HG02588 (cell line): ENCODE measurements at regions not wholly inside any gene's neighbourhood (a gene's known extent, or its start where the extent isn't known, plus 50 kb on each side); places are given as distances from the start of the nearest gene placed in this dataset.

Experiments
- ATAC-seq: cut with Tn5 transposase; IDR thresholded peaks from one replicate; pipeline ENCODE4 v1.9.1; 2021; ENCODE audit warnings: mild to moderate bottlenecking, moderate library complexity; ENCODE audit not compliant: unreplicated experiment

DNA sequence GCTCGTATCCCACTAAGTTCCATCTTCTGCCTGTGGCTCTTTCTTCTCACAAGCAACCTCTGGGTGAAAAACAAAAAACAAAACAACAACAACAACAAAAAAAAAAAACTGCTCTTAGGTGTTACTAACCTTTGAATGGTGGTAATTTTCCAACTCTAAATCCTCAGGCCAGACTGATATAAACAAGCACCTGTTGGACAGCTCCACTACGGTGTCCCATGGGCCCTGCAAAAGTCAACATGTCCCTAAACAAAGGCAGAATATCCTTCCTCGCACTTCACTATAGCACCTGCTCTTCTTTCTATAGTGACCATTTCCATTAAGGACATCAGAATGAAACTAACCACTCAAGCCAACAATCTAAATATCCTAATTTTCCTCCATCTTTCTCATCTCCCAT lies 54.6 kb upstream of the PARM1 start:
- ATAC-seq: no peak

DNA sequence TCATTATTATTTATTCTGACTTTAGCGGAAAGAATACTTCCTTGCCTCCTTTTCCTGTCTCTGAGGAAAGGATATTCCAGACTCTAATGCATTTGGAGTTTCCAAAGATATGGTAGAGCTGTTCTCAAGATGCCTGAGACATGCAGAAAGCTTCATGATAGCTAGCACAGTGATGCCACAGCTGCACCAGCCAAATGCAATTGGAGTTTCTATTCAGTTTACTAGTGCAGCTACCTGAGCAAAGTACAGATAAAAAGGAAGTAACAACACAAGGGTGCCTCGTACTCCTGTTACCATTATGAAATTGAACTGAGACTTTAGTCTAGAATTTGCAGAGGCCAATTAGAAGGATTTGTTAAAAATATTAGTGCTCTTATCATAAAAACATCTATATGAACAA lies 57.5 kb upstream of the PARM1 start:
- no peak for ATAC-seq

DNA sequence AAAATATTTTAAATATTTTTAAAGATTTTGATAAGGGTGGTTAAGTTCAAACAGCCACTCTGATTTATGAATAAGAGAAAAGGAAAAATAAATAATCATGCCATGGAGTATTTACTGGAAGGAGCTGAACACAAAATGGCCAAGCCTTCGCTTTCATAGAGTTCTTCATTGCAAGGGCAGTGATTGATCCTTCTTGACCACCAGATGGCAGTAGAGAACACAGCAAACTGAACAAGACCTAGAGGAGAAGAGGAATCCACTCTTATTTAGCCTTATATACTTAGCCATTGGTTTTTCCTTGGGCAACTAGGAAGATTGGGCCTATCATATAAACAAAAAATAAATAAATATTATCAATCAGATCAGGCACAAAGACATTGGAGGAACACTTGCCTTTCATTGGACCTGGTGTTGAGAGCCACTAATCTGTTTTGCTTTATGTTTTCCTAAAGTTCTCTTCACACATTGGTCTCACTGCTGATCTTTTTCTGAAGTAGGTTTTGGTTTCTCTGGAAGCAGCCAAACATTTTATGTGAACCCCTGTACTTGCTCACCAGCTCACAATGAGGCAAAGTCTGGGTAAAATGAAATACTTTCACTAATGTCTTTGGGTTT lies 58.1 kb upstream of the PARM1 start:
- peak; percentile 47 for ATAC-seq

DNA sequence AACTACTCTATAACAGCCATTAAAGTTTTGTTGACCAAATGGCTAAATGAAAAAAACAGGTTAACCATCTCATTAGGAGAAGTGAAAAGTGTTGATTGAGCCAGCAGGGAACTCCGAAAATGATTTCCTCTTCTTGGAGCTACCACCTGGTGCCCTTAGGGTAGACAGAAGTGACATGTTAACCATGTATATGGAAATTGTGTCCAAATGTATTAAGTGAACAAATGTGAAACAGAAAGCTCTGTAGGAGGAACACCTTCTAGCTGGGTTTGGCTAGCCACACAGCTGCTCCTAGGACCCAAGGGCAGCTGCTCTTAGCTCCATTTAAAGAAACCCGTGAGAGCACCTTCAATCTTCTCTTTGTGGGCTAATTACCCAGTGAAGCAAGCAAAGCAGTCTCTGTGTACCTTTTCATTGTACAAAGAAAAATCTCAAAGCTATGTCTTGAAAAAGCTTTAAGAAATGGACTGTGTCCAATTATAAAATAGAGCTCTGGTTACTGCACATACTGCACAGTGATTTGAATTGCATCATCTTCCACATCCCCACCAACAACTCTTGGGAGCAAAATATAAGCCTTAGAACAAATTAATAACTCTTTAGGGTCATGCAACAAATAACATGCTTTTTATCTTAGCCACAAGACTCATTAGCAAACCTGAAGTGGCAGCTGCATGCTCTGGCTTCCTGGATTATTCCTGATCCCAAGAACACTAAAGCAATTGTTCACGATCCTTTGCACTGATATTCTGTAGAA lies 59.2 kb upstream of the PARM1 start:
- peak; percentile 96 for ATAC-seq

DNA sequence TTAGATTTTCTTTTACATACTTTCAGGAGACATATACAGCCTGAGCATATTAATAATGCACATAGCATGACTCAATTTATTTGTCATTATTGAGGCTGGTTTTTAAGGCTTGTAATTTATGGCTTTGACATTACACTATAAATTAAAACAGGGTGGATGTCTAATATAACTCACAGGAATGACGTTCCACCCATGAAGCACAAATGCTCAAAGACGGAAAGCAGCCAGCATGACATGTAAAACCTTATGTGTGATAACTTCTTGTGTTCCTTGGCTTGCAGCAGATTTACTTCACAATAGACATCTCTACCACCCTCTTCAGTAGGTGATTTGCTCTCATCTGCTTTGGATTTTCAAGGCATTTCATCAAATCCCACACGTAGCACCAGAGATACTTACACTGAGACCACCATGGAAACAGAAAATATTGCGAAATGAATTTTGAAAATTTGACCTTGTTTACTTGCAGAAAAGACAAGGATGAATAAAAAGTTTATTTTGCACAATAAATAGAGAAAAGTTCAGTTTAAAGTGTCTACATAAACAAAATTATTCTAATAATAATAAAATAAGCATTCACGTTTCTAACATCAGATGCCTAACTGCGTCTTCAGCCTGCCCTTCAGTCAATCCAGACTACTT lies 64.7 kb upstream of the BTC start:
- no peak for ATAC-seq

DNA sequence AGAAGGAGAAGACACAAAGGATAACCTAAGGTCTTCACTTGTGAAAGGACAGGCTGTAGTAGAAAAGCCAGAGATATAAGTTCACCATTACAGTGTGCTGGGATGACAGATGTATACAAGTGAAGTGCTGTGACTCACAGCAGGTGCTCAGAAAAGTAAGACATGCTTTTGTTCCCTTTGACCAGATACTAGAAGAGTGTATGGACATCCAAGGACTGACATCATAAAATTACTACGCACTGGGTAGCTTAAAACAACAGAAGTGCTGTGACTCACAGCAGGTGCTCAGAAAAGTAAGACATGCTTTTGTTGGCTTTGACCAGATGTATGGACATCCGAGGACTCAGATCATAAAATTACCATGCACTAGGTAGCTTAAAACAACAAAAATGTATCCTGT lies 61.6 kb upstream of the BTC start:
- no peak for ATAC-seq

DNA sequence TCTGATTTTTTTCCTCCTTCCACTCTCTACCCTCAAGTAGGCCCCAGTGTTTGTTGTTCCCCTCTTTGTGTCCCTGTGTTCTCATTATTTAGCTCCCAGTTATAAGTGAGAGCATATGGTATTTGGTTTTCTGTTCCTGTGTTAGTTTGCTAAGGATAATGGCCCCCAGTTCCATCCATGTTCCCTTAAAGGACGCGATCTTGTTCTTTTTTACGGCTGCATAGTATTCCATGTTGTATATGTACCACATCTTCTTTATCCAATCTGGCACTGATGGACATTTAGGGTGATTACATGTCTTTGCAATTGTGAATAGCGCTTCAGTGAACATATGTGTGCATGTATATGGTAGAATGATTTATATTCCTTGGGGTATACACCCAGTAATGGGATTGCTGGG lies 54.5 kb upstream of the BTC start:
- no peak for ATAC-seq

DNA sequence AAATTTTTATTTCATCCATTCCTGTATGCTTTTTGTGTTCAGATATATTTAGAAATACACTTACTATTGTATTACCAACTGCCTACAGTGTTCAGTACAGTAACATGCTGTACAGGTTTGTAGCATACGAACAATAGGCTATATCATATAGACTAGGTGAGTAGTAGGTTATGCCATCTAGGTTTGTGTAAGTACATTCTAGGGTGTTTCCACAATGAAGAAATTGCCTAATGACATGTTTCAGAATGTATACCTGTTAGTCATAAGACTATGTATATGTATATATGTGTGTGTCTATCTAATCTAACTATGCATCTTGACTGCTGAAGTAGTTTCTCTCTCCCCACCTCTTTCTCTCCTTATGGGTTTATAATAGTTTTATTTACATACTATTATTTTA lies 51.5 kb upstream of the BTC start:
- ATAC-seq: no peak
